HepG2 (cell line): ENCODE measurements at regions not wholly inside any gene's neighbourhood (a gene's known extent, or its start where the extent isn't known, plus 50 kb on each side); places are given as distances from the start of the nearest gene placed in this dataset.

Source experiments
- ATAC-seq: fragments of 200-7000 bp; cut with Tn5 transposase; 3 replicates; pipeline ENCODE4 v1.9.1; 2020; ENCODE audit warnings: mild to moderate bottlenecking, moderate library complexity
- BruUV-seq: library from RNA; stranded (reverse); fragments of 400-500 nt; replicated peaks from 2 replicates; lab custom pipeline; 2021; lab: Mats Ljungman, UMichigan
- CTCF ChIA-PET: fragments of 300-600 bp; formaldehyde crosslinking; extraction: SDS; loops from one replicate; lab custom pipeline; 2021; ENCODE audit warnings: low total read pairs, inconsistent platforms, low intra/inter-chr PET ratio; lab: Yijun Ruan, JAX
- POLR2A ChIA-PET: fragments of 350-600 bp; sonication (Branson Sonifier 250); formaldehyde crosslinking; loops from one replicate; lab custom pipeline; 2020; ENCODE audit warnings: antibody characterized with exemption, inconsistent platforms; lab: Yijun Ruan, JAX
- DNase-seq: peaks from one replicate; pipeline ENCODE4 v3.0.0-alpha.2; 2015; ENCODE audit warnings: low spot score
- FAIRE-seq: peaks from 3 replicates; lab custom pipeline; 2011; peaks lifted over from hg19 to GRCh38; lab: Jason Lieb, UNC
- H2AFZ ChIP-seq: one replicate; pipeline ENCODE4 v1.6.1; 2011; ENCODE audit warnings: low read length, inconsistent platforms
- H3K27ac ChIP-seq: fragments of 300-600 bp; 3 replicates; pipeline ENCODE4 v1.8.0; 2011; ENCODE audit warnings: mixed run types, mild to moderate bottlenecking, mixed read lengths, low read length, inconsistent platforms; ENCODE audit not compliant: insufficient read depth; ENCODE audit errors: extremely low read length
- H3K27me3 ChIP-seq, 2 experiments: fragments of 200-600 bp in 1 of 2; 2 replicates in 1 of 2; 3 replicates in 1 of 2; pipeline versions ENCODE4 v1.6.0 to v1.8.0; 2011; ENCODE audit warnings: low read length in 2 of 2, mild to moderate bottlenecking in 2 of 2, moderate library complexity in 2 of 2, inconsistent platforms in 1 of 2; ENCODE audit not compliant: insufficient read depth in 2 of 2, control insufficient read depth in 1 of 2
- H3K36me3 ChIP-seq, 2 experiments: fragments of 200-600 bp in 1 of 2; replicated peaks in 1 of 2; 2 replicates in 1 of 2; 3 replicates in 1 of 2; pipeline versions ENCODE4 v1.5.1 to v1.8.0; 2011; ENCODE audit warnings: low read length in 2 of 2, inconsistent platforms in 1 of 2; ENCODE audit not compliant: insufficient read depth in 2 of 2, control insufficient read depth in 1 of 2
- H3K4me1 ChIP-seq: 2 replicates; pipeline ENCODE4 v1.5.1; 2012; ENCODE audit warnings: low read length, inconsistent platforms; ENCODE audit not compliant: insufficient read depth
- H3K4me2 ChIP-seq: 2 replicates; pipeline ENCODE4 v1.6.0; 2011; ENCODE audit warnings: low read depth, low read length, inconsistent platforms
- H3K4me3 ChIP-seq, 3 experiments: fragments of 200-600 bp in 1 of 3; sonication (generic), shearing (Covaris generic) in 1 of 3; replicated peaks in 1 of 3; 2 replicates each; pipeline ENCODE4 v1.5.1; 2011 to 2016; ENCODE audit warnings: low read length in 3 of 3, inconsistent platforms in 2 of 3, low read depth in 2 of 3, mild to moderate bottlenecking in 2 of 3, control low read depth in 1 of 3, mixed read lengths in 1 of 3; ENCODE audit not compliant: insufficient read depth in 1 of 3
- H3K79me2 ChIP-seq: one replicate; pipeline ENCODE4 v1.6.1; 2011; ENCODE audit warnings: low read length, inconsistent platforms; ENCODE audit not compliant: insufficient read depth
- H3K9ac ChIP-seq: 2 replicates; pipeline ENCODE4 v1.6.0; 2011; ENCODE audit warnings: mild to moderate bottlenecking, low read depth, low read length, inconsistent platforms; ENCODE audit not compliant: insufficient read depth
- H3K9me3 ChIP-seq: 2 replicates; pipeline ENCODE4 v1.5.1; 2012; ENCODE audit warnings: mild to moderate bottlenecking, low read length
- H4K20me1 ChIP-seq: 2 replicates; pipeline ENCODE4 v1.6.0; 2011; ENCODE audit warnings: inconsistent platforms, mild to moderate bottlenecking, low read length, moderate library complexity; ENCODE audit not compliant: insufficient read depth
- ATRX ChIP-seq: sonication (generic); formaldehyde crosslinking; IDR thresholded peaks from 2 replicates; pipeline ENCODE4 v1.4.0; 2020; ENCODE audit warnings: missing genetic modification reagents, borderline replicate concordance
- CENPX ChIP-seq: sonication (generic); formaldehyde crosslinking; IDR thresholded peaks from 2 replicates; pipeline ENCODE4 v1.9.0; 2021; ENCODE audit warnings: mild to moderate bottlenecking, missing genetic modification reagents, moderate library complexity
- HNRNPH1 ChIP-seq: fragments of 200-400 bp; formaldehyde crosslinking; optimal IDR thresholded peaks from 2 replicates; pipeline ENCODE3; 2017; ENCODE audit warnings: mild to moderate bottlenecking, low read depth, low read length
- NBN ChIP-seq: fragments of 450-650 bp; conservative IDR thresholded peaks from 2 replicates; pipeline ENCODE4 v1.6.1; 2017
- PAWR ChIP-seq: sonication (generic); formaldehyde crosslinking; IDR thresholded peaks from 2 replicates; pipeline ENCODE4 v1.4.0; 2020; ENCODE audit warnings: missing genetic modification reagents, mild to moderate bottlenecking, borderline replicate concordance
- SAP130 ChIP-seq: IDR thresholded peaks from 2 replicates; pipeline ENCODE4 v1.6.1; 2016; ENCODE audit warnings: low read depth
- SRF ChIP-seq: IDR thresholded peaks from 2 replicates; pipeline ENCODE4 v1.6.1; 2011; ENCODE audit warnings: mild to moderate bottlenecking, low read depth, low read length, moderate library complexity
- ZNF326 ChIP-seq: sonication (generic); formaldehyde crosslinking; IDR thresholded peaks from 2 replicates; pipeline ENCODE4 v1.4.0; 2020; ENCODE audit warnings: missing genetic modification reagents, borderline replicate concordance
- ZNF563 ChIP-seq: sonication (generic); formaldehyde crosslinking; IDR thresholded peaks from 2 replicates; pipeline ENCODE4 v1.8.0; 2022; ENCODE audit warnings: mild to moderate bottlenecking, moderate library complexity, missing genetic modification reagents
- WGBS: methylation state at CpG from one replicate; pipeline ENCODE4 v1.1.6; 2017; ENCODE audit warnings: low lambda C conversion rate; 5-methylcytosine and 5-hydroxymethylcytosine counted together
- in situ Hi-C: cut with HindIII; loops from 2 replicates; pipeline ENCODE4 v1.10.0; 2017; ENCODE audit warnings: low pct_unique_long_range_greater_than_20kb; ENCODE audit not compliant: extremely low pct_ligation_motif_present
- intact Hi-C: fragments of 100-400 bp; cut with micrococcal nuclease; formaldehyde crosslinking; loops from one replicate; pipeline ENCODE4 v1.10.0; 2022; ENCODE audit not compliant: unreplicated experiment
- TF ChIP-seq, protein P1 (sequence below): sonication (generic); formaldehyde crosslinking; IDR thresholded peaks from 2 replicates; pipeline ENCODE4 v1.9.0; 2022; ENCODE audit warnings: missing genetic modification reagents, mild to moderate bottlenecking, borderline replicate concordance
- TF ChIP-seq, protein P2 (sequence below): sonication (generic); formaldehyde crosslinking; IDR thresholded peaks from 2 replicates; pipeline ENCODE4 v1.4.0; 2020; ENCODE audit warnings: missing genetic modification reagents
- TF ChIP-seq, protein P3 (sequence below): sonication (generic); formaldehyde crosslinking; IDR thresholded peaks from 2 replicates; pipeline ENCODE4 v1.9.0; 2021; ENCODE audit warnings: missing genetic modification reagents, mild to moderate bottlenecking, borderline replicate concordance

DNA sequence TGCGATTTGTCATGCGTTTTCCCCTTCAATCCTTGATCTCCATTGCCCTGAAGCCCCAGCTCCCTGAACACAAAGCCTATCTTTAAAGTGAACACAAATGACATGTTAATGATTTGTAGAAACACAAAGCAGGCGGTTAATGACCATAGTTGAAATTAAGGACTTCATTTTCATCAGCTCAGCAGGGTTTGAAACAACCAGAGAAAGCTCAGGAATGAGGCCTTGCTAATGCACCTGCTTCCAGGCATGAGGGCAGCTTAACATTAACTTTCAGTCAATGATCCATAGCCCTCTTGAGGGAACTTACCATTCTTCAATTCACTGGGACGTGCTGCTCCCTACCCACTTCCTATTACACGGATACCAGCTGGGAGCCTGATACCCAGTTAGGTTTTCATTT, 427.2 kb upstream of the CBLB start:
- H3K4me2 ChIP-seq, result no peak overlapping the region
- BruUV-seq, result no TSS peak
- intact Hi-C loops, result no loop called here
- H3K79me2 ChIP-seq, result no peaks in the 10 kb centered on the region
- H3K36me3 ChIP-seq, result no peaks in the 10 kb centered on the region
- POLR2A ChIA-PET, result no interaction called here
- no peak overlapping the region for H3K27ac ChIP-seq
- WGBS, result 3% methylated on average over 5 of the region's 5 CpGs
- CTCF ChIA-PET, result no interaction called here
- FAIRE-seq (no peak), DNase-seq (no peak), ATAC-seq (no peak)
- in situ Hi-C loops, result no loop called here
- H3K27me3 ChIP-seq, result no peaks in the 10 kb centered on the region
- no peak overlapping the region for H3K4me3 ChIP-seq
- no peak overlapping the region for H2AFZ ChIP-seq
- TF ChIP-seq HNRNPH1, result no peak
- no peak for TF ChIP-seq CENPX (CRISPR knock-in tag)
- TF ChIP-seq, protein P1, sequence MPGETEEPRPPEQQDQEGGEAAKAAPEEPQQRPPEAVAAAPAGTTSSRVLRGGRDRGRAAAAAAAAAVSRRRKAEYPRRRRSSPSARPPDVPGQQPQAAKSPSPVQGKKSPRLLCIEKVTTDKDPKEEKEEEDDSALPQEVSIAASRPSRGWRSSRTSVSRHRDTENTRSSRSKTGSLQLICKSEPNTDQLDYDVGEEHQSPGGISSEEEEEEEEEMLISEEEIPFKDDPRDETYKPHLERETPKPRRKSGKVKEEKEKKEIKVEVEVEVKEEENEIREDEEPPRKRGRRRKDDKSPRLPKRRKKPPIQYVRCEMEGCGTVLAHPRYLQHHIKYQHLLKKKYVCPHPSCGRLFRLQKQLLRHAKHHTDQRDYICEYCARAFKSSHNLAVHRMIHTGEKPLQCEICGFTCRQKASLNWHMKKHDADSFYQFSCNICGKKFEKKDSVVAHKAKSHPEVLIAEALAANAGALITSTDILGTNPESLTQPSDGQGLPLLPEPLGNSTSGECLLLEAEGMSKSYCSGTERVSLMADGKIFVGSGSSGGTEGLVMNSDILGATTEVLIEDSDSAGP (CRISPR knock-in tag), result no peak
- TF ChIP-seq, protein P2, sequence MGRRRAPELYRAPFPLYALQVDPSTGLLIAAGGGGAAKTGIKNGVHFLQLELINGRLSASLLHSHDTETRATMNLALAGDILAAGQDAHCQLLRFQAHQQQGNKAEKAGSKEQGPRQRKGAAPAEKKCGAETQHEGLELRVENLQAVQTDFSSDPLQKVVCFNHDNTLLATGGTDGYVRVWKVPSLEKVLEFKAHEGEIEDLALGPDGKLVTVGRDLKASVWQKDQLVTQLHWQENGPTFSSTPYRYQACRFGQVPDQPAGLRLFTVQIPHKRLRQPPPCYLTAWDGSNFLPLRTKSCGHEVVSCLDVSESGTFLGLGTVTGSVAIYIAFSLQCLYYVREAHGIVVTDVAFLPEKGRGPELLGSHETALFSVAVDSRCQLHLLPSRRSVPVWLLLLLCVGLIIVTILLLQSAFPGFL (CRISPR knock-in tag), result no peak
- TF ChIP-seq ATRX (CRISPR knock-in tag), result no peak
- no peak for TF ChIP-seq SAP130 (CRISPR knock-in tag)
- no peak for TF ChIP-seq SRF
- TF ChIP-seq NBN, result no peak
- TF ChIP-seq ZNF563, result no peak
- TF ChIP-seq, protein P3, sequence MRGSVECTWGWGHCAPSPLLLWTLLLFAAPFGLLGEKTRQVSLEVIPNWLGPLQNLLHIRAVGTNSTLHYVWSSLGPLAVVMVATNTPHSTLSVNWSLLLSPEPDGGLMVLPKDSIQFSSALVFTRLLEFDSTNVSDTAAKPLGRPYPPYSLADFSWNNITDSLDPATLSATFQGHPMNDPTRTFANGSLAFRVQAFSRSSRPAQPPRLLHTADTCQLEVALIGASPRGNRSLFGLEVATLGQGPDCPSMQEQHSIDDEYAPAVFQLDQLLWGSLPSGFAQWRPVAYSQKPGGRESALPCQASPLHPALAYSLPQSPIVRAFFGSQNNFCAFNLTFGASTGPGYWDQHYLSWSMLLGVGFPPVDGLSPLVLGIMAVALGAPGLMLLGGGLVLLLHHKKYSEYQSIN (CRISPR knock-in tag), result no peak
- TF ChIP-seq PAWR (CRISPR knock-in tag), result no peak
- no peak for TF ChIP-seq ZNF326 (CRISPR knock-in tag)
- no peak overlapping the region for H3K9ac ChIP-seq
- no peaks in the 10 kb centered on the region for H4K20me1 ChIP-seq
- H3K9me3 ChIP-seq, result no peaks in the 10 kb centered on the region
- H3K4me1 ChIP-seq, result no peaks in the 10 kb centered on the region
